ENCODE measurements at regions not wholly inside any gene's neighbourhood (a gene's known extent, or its start where the extent isn't known, plus 50 kb on each side); places are given as distances from the start of the nearest gene placed in this dataset.
A peak's percentile ranks its signal among the peaks of the same experiment; 100 is the strongest.
"Not testable (repeated sequence)": the region's sequence is repeated elsewhere in the genome, so short reads cannot be mapped to it uniquely, and the experiment has no call there.

GRCh38 chr22:25417826-25418225, 146.6 kb upstream of the GRK3 start:
- DNase-seq (ENCODE audit: low read depth in 2 of 2): not testable (repeated sequence)

GRCh38 chr22:25419247-25420113, 145.0 kb upstream of the GRK3 start:
- DNase-seq (ENCODE audit: low read depth in 2 of 2): no peak

GRCh38 chr22:25420114-25420441, 144.4 kb upstream of the GRK3 start:
- DNase-seq (ENCODE audit: low read depth in 2 of 2): not testable (repeated sequence)

- DNase-seq (ENCODE audit: low read depth in 2 of 2): no peak
These were observed 144.0 kb upstream of the GRK3 start for GRCh38 chr22:25420471-25420924.

- no peak for DNase-seq (ENCODE audit: low read depth in 2 of 2)
These were observed 143.3 kb upstream of the GRK3 start for GRCh38 chr22:25420925-25421904.

GRCh38 chr22:25426530-25427308, 137.8 kb upstream of the GRK3 start:
- not testable (repeated sequence) for DNase-seq (ENCODE audit: low read depth in 2 of 2)

- not testable (repeated sequence) for DNase-seq (ENCODE audit: low read depth in 2 of 2)
These were observed 132.7 kb upstream of the GRK3 start for GRCh38 chr22:25431637-25432342.

GRCh38 chr22:25433381-25433970, 131.0 kb upstream of the GRK3 start:
- not testable (repeated sequence) for DNase-seq (ENCODE audit: low read depth in 2 of 2)

- DNase-seq (ENCODE audit: low read depth in 2 of 2): no peak
These were observed 126.9 kb upstream of the GRK3 start for GRCh38 chr22:25437414-25438160.

- no peak for DNase-seq (ENCODE audit: low read depth in 2 of 2)
These were observed 117.3 kb upstream of the GRK3 start for GRCh38 chr22:25447067-25447685.

- peak; percentile 79 to 91 for DNase-seq (ENCODE audit: low read depth in 2 of 2)
These were observed 116.6 kb upstream of the GRK3 start for GRCh38 chr22:25447686-25448434.

- no peak for DNase-seq (ENCODE audit: low read depth in 2 of 2)
These were observed 115.9 kb upstream of the GRK3 start for GRCh38 chr22:25448435-25449051.

GRCh38 chr22:25449781-25450317, 114.6 kb upstream of the GRK3 start:
- DNase-seq (ENCODE audit: low read depth in 2 of 2): no peak

- DNase-seq (ENCODE audit: low read depth in 2 of 2): no peak
These were observed 112.9 kb upstream of the GRK3 start for GRCh38 chr22:25451480-25452114.

- DNase-seq (ENCODE audit: low read depth in 2 of 2): no peak
These were observed 112.3 kb upstream of the GRK3 start for GRCh38 chr22:25452116-25452700.

GRCh38 chr22:25453058-25453457, 111.4 kb upstream of the GRK3 start:
- no peak for DNase-seq (ENCODE audit: low read depth in 2 of 2)

- DNase-seq (ENCODE audit: low read depth in 2 of 2): peak in 1 of 2 donors; percentile 13
These were observed 110.9 kb upstream of the GRK3 start for GRCh38 chr22:25453557-25453956.
